Liver (tissue), 3 donors: ENCODE measurements at regions not wholly inside any gene's neighbourhood (a gene's known extent, or its start where the extent isn't known, plus 50 kb on each side); places are given as distances from the start of the nearest gene placed in this dataset.

Source experiments
- CTCF ChIP-seq: fragments of 150-350 bp; IDR thresholded peaks from 2 replicates; pipeline ENCODE4 v1.5.1; 2017; ENCODE audit warnings: improper control_type of control experiment, low read depth, low read length; ENCODE audit not compliant: missing input control
- JUND ChIP-seq, 2 donors: IDR thresholded peaks; 2 replicates each; pipeline ENCODE4 v1.6.1; 2016; ENCODE audit warnings: antibody characterized with exemption in 2 of 2
- donor health status: healthy.
- donor health status: healthy.

- TF ChIP-seq CTCF (no peak), JUND (IDR thresholded peaks at IDR 0.05) (no peak)
Measured at GRCh38 chr21:27171707-27172106, 204.8 kb upstream of the ADAMTS5 start.
